PC-3 (cell line): ENCODE measurements at regions not wholly inside any gene's neighbourhood (a gene's known extent, or its start where the extent isn't known, plus 50 kb on each side); places are given as distances from the start of the nearest gene placed in this dataset.

Experiments
- EZH2 ChIP-seq: fragments of 300-600 bp; sonication (generic); IDR thresholded peaks from one replicate; pipeline ENCODE4 v1.6.1; 2017; ENCODE audit warnings: antibody characterized with exemption, mild to moderate bottlenecking, low read length; ENCODE audit not compliant: unreplicated experiment
- EZH2phosphoT487 ChIP-seq: fragments of 300-600 bp; sonication (generic); IDR thresholded peaks from 2 replicates; pipeline ENCODE4 v1.6.1; 2018; ENCODE audit warnings: mild to moderate bottlenecking, antibody characterized with exemption, low read length, borderline replicate concordance
- TF ChIP-seq, protein P1 (sequence below): fragments of 300-600 bp; sonication (generic); conservative IDR thresholded peaks from 2 replicates; pipeline ENCODE4 v1.5.1; 2017; ENCODE audit warnings: antibody characterized with exemption, low read depth, mild to moderate bottlenecking, low read length

- TF ChIP-seq, protein P1, sequence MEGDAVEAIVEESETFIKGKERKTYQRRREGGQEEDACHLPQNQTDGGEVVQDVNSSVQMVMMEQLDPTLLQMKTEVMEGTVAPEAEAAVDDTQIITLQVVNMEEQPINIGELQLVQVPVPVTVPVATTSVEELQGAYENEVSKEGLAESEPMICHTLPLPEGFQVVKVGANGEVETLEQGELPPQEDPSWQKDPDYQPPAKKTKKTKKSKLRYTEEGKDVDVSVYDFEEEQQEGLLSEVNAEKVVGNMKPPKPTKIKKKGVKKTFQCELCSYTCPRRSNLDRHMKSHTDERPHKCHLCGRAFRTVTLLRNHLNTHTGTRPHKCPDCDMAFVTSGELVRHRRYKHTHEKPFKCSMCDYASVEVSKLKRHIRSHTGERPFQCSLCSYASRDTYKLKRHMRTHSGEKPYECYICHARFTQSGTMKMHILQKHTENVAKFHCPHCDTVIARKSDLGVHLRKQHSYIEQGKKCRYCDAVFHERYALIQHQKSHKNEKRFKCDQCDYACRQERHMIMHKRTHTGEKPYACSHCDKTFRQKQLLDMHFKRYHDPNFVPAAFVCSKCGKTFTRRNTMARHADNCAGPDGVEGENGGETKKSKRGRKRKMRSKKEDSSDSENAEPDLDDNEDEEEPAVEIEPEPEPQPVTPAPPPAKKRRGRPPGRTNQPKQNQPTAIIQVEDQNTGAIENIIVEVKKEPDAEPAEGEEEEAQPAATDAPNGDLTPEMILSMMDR = no peak
- no peak for TF ChIP-seq EZH2
- TF ChIP-seq EZH2phosphoT487 = no peak
These were observed 352.5 kb downstream of the GPAM start for GRCh38 chr10:111831058-111831457.
